SU-DHL-6 (cell line): ENCODE measurements at regions not wholly inside any gene's neighbourhood (a gene's known extent, or its start where the extent isn't known, plus 50 kb on each side); places are given as distances from the start of the nearest gene placed in this dataset.

Experiments
- CTCF ChIP-seq: fragments of 200-600 bp; sonication (generic); IDR thresholded peaks from one replicate; pipeline ENCODE4 v1.5.1; 2017; ENCODE audit warnings: antibody characterized with exemption, mild to moderate bottlenecking, low read length, moderate library complexity; ENCODE audit not compliant: insufficient read depth, poor library complexity, severe bottlenecking
- EZH2phosphoT487 ChIP-seq: fragments of 200-600 bp; sonication (generic), shearing (Covaris generic); conservative IDR thresholded peaks from 2 replicates; pipeline ENCODE4 v1.6.1; 2018; ENCODE audit warnings: mild to moderate bottlenecking, antibody characterized with exemption, low read length, moderate library complexity, mixed read lengths

GRCh38 chr12:13436696-13437391 is 240.3 kb downstream of the EMP1 start:
- TF ChIP-seq CTCF (no peak), EZH2phosphoT487 (no peak)
